Lower lobe of right lung (tissue), 2 donors: ENCODE measurements at regions not wholly inside any gene's neighbourhood (a gene's known extent, or its start where the extent isn't known, plus 50 kb on each side); places are given as distances from the start of the nearest gene placed in this dataset.

Experiments used
- ATAC-seq, 2 donors: fragments of 200-7000 bp; cut with Tn5 transposase; one replicate each; pipeline ENCODE4 v1.9.1; 2020 to 2022; ENCODE audit warnings: mild to moderate bottlenecking in 2 of 2, moderate library complexity in 2 of 2
- DNase-seq: peaks from one replicate; pipeline ENCODE4 v3.0.0-alpha.2; 2020
- H3K27ac ChIP-seq: fragments of 200-600 bp; one replicate; pipeline ENCODE4 v1.8.0; 2022
- H3K27me3 ChIP-seq: fragments of 200-600 bp; one replicate; pipeline ENCODE4 v1.8.0; 2022; ENCODE audit warnings: low read depth
- H3K36me3 ChIP-seq: fragments of 200-600 bp; one replicate; pipeline ENCODE4 v1.8.0; 2022; ENCODE audit warnings: mild to moderate bottlenecking
- H3K4me1 ChIP-seq: fragments of 200-600 bp; one replicate; pipeline ENCODE4 v1.8.0; 2022
- H3K4me3 ChIP-seq: fragments of 200-600 bp; one replicate; pipeline ENCODE4 v1.8.0; 2022; ENCODE audit warnings: mild to moderate bottlenecking
- H3K9me3 ChIP-seq: fragments of 200-600 bp; one replicate; pipeline ENCODE4 v1.8.0; 2022
- CTCF ChIP-seq: fragments of 200-600 bp; IDR thresholded peaks from one replicate; pipeline ENCODE4 v1.8.0; 2022; ENCODE audit warnings: antibody characterized with exemption, mild to moderate bottlenecking
- intact Hi-C: fragments of 100-400 bp; cut with DNase I; formaldehyde crosslinking; loops from one replicate; pipeline ENCODE4 v1.11.0; 2022
- donor health status: DM: no; HTN: yes; CAD: no; lungs with severe emphysema.

GRCh38 chr2:2635025-2635528 lies 304.0 kb upstream of the MYT1L start:
- no peak for TF ChIP-seq CTCF
- no peak for DNase-seq
- no peaks in the 10 kb centered on the region for H3K27me3 ChIP-seq
- no peak for ATAC-seq
- no peaks in the 10 kb centered on the region for H3K9me3 ChIP-seq
- H3K27ac ChIP-seq = no peak overlapping the region
- H3K4me3 ChIP-seq = no peak overlapping the region
- no peaks in the 10 kb centered on the region for H3K36me3 ChIP-seq
- intact Hi-C loops = no loop called here
- H3K4me1 ChIP-seq = no peaks in the 10 kb centered on the region

GRCh38 chr2:2633017-2633416 lies 301.9 kb upstream of the MYT1L start:
- no peak for ATAC-seq
- H3K4me3 ChIP-seq = no peak overlapping the region
- H3K4me1 ChIP-seq = no peaks in the 10 kb centered on the region
- intact Hi-C loops = no loop called here
- no peaks in the 10 kb centered on the region for H3K9me3 ChIP-seq
- no peak for TF ChIP-seq CTCF
- H3K27me3 ChIP-seq = no peaks in the 10 kb centered on the region
- no peak overlapping the region for H3K27ac ChIP-seq
- DNase-seq = no peak
- no peaks in the 10 kb centered on the region for H3K36me3 ChIP-seq

- H3K27me3 ChIP-seq = no peaks in the 10 kb centered on the region
- no peaks in the 10 kb centered on the region for H3K36me3 ChIP-seq
- no peak overlapping the region for H3K27ac ChIP-seq
- no peaks in the 10 kb centered on the region for H3K4me1 ChIP-seq
- intact Hi-C loops = no loop called here
- DNase-seq (no peak), ATAC-seq (no peak)
- TF ChIP-seq CTCF = no peak
- no peak overlapping the region for H3K4me3 ChIP-seq
- no peaks in the 10 kb centered on the region for H3K9me3 ChIP-seq
These were observed 292.9 kb upstream of the MYT1L start for GRCh38 chr2:2623939-2624338.

GRCh38 chr2:2621855-2622254 lies 290.8 kb upstream of the MYT1L start:
- no peak for TF ChIP-seq CTCF
- Histone ChIP-seq H3K9me3 (no peaks in the 10 kb centered on the region), H3K27me3 (no peaks in the 10 kb centered on the region), H3K27ac (no peak overlapping the region), H3K4me3 (no peak overlapping the region), H3K36me3 (no peaks in the 10 kb centered on the region), H3K4me1 (no peaks in the 10 kb centered on the region)
- intact Hi-C loops = no loop called here
- DNase-seq (no peak), ATAC-seq (no peak)

GRCh38 chr2:2620604-2621003 lies 289.5 kb upstream of the MYT1L start:
- Histone ChIP-seq H3K4me1 (no peaks in the 10 kb centered on the region), H3K36me3 (no peaks in the 10 kb centered on the region), H3K27me3 (no peaks in the 10 kb centered on the region), H3K27ac (no peak overlapping the region), H3K4me3 (no peak overlapping the region), H3K9me3 (no peaks in the 10 kb centered on the region)
- no peak for TF ChIP-seq CTCF
- DNase-seq (no peak), ATAC-seq (no peak)
- intact Hi-C loops = no loop called here

- Histone ChIP-seq H3K4me3 (no peak overlapping the region), H3K27me3 (no peaks in the 10 kb centered on the region), H3K27ac (no peak overlapping the region), H3K9me3 (no peaks in the 10 kb centered on the region), H3K4me1 (no peaks in the 10 kb centered on the region), H3K36me3 (no peaks in the 10 kb centered on the region)
- ATAC-seq = no peak
- no peak for TF ChIP-seq CTCF
- intact Hi-C loops = no loop called here
- no peak for DNase-seq
These were observed 288.9 kb upstream of the MYT1L start for GRCh38 chr2:2619995-2620394.
